Smooth muscle cell (in vitro differentiated cells): ENCODE measurements at regions not wholly inside any gene's neighbourhood (a gene's known extent, or its start where the extent isn't known, plus 50 kb on each side); places are given as distances from the start of the nearest gene placed in this dataset.

Experiments used
- DNase-seq: peaks from one replicate; lab custom pipeline; 2025; ENCODE audit not compliant: unreplicated experiment; lab: John Stamatoyannopoulos, UW
- H2AFZ ChIP-seq: fragments of 200-600 bp; sonication (generic); 2 replicates; pipeline ENCODE4 v1.6.0; 2016; ENCODE audit warnings: antibody characterized with exemption, low read depth, mild to moderate bottlenecking
- H3F3A ChIP-seq: fragments of 200-600 bp; sonication (generic); 2 replicates; pipeline ENCODE4 v1.6.0; 2017; ENCODE audit warnings: antibody characterized with exemption, low read depth
- H3K27ac ChIP-seq: fragments of 200-600 bp; sonication (generic); 2 replicates; pipeline ENCODE4 v1.5.1; 2016; ENCODE audit warnings: low read depth, mild to moderate bottlenecking
- H3K27me3 ChIP-seq: fragments of 200-600 bp; sonication (generic); 2 replicates; pipeline ENCODE4 v1.6.1; 2016; ENCODE audit warnings: low read depth, mild to moderate bottlenecking
- H3K36me3 ChIP-seq: fragments of 200-600 bp; sonication (generic); 2 replicates; pipeline ENCODE4 v1.5.1; 2016; ENCODE audit warnings: low read depth
- H3K4me1 ChIP-seq: fragments of 200-600 bp; sonication (generic); 2 replicates; pipeline ENCODE4 v1.5.1; 2016; ENCODE audit warnings: low read depth
- H3K4me2 ChIP-seq: fragments of 200-600 bp; sonication (generic); 2 replicates; pipeline ENCODE4 v1.6.0; 2016; ENCODE audit warnings: mild to moderate bottlenecking
- H3K4me3 ChIP-seq: fragments of 200-600 bp; sonication (generic); 2 replicates; pipeline ENCODE4 v1.5.1; 2016; ENCODE audit warnings: mild to moderate bottlenecking
- H3K79me2 ChIP-seq: fragments of 200-600 bp; sonication (generic); 2 replicates; pipeline ENCODE4 v1.6.0; 2016; ENCODE audit warnings: low read depth, mild to moderate bottlenecking
- H3K9ac ChIP-seq: fragments of 200-600 bp; sonication (generic); 2 replicates; pipeline ENCODE4 v1.6.0; 2016; ENCODE audit warnings: low read depth
- H3K9me3 ChIP-seq: fragments of 200-600 bp; sonication (generic); replicated peaks from 2 replicates; pipeline ENCODE4 v1.5.1; 2016; ENCODE audit warnings: low read depth
- H4K20me1 ChIP-seq: fragments of 200-600 bp; sonication (generic); 2 replicates; pipeline ENCODE4 v1.6.0; 2016; ENCODE audit warnings: low read depth
- WGBS: methylation state at CpG from one replicate; pipeline ENCODE4 v1.1.7; 2016; ENCODE audit warnings: low lambda C conversion rate; 5-methylcytosine and 5-hydroxymethylcytosine counted together
- TF ChIP-seq, protein P1 (sequence below): fragments of 200-600 bp; sonication (generic); IDR thresholded peaks from 2 replicates; pipeline ENCODE4 v1.5.1; 2017; ENCODE audit warnings: borderline replicate concordance, mild to moderate bottlenecking, antibody characterized with exemption; ENCODE audit not compliant: insufficient read depth, poor library complexity, severe bottlenecking

DNA sequence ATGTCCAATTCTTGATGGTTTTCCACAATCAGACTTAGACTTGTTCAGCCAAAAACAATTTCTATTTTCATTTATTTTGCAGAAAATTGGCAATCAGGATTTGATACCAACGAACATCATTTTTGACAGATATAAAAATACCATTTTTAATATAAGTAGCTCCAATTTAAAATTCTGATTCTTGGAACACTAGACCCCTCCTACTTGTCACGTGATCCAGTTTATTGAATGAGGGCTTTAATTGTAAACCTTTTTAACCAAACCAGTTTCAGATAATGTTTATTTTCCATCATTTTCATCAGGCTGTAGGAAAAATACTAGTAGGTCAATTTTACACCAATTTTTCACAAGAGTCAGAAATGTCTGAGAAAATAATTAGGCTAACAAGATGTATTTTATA is 607.2 kb upstream of the RGS18 start:
- 84% methylated on average over 2 of the region's 2 CpGs for WGBS
- no peak overlapping the region for H2AFZ ChIP-seq
- TF ChIP-seq, protein P1, sequence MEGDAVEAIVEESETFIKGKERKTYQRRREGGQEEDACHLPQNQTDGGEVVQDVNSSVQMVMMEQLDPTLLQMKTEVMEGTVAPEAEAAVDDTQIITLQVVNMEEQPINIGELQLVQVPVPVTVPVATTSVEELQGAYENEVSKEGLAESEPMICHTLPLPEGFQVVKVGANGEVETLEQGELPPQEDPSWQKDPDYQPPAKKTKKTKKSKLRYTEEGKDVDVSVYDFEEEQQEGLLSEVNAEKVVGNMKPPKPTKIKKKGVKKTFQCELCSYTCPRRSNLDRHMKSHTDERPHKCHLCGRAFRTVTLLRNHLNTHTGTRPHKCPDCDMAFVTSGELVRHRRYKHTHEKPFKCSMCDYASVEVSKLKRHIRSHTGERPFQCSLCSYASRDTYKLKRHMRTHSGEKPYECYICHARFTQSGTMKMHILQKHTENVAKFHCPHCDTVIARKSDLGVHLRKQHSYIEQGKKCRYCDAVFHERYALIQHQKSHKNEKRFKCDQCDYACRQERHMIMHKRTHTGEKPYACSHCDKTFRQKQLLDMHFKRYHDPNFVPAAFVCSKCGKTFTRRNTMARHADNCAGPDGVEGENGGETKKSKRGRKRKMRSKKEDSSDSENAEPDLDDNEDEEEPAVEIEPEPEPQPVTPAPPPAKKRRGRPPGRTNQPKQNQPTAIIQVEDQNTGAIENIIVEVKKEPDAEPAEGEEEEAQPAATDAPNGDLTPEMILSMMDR = no peak

DNA sequence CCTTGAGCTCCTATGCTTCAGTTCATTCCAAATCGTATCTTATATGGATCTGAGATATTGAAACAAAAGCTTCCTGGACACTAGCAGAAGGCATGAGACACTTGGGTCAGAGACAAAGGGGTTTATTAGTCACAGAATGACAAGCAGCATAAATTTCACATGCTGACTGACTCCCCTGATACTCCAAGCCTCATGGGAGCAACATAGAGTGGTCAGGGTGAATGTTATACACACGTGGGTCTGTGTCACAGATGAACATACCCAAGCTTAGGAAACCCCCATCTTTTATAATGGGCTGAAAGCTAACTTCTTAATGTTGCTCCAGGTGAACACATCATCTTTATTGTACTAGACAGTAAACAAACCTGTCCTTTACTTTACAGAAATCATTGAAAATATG is 599.9 kb upstream of the RGS18 start:
- WGBS = 70% methylated on average over 2 of the region's 2 CpGs
- no peaks in the 10 kb centered on the region for H3K27me3 ChIP-seq
- no peak for DNase-seq
- H3K36me3 ChIP-seq = no peaks in the 10 kb centered on the region
- no peak overlapping the region for H3K4me3 ChIP-seq
- no peaks in the 10 kb centered on the region for H3K79me2 ChIP-seq
- no peak overlapping the region for H3K27ac ChIP-seq
- no peaks in the 10 kb centered on the region for H4K20me1 ChIP-seq
- no peaks in the 10 kb centered on the region for H3K9me3 ChIP-seq
- H3K4me2 ChIP-seq = no peak overlapping the region
- no peaks in the 10 kb centered on the region for H3K4me1 ChIP-seq
- no peak overlapping the region for H2AFZ ChIP-seq
- H3F3A ChIP-seq = no peaks in the 10 kb centered on the region
- TF ChIP-seq, protein P1 = no peak
- H3K9ac ChIP-seq = no peak overlapping the region

More for the DNA sequence above, 607.2 kb upstream of the RGS18 start:
- no peaks in the 10 kb centered on the region for H3K36me3 ChIP-seq
- no peaks in the 10 kb centered on the region for H3F3A ChIP-seq
- no peaks in the 10 kb centered on the region for H3K79me2 ChIP-seq
- no peak overlapping the region for H3K4me3 ChIP-seq
- H3K4me1 ChIP-seq = no peaks in the 10 kb centered on the region
- no peaks in the 10 kb centered on the region for H3K27me3 ChIP-seq
- no peaks in the 10 kb centered on the region for H3K9me3 ChIP-seq
- H3K9ac ChIP-seq = no peak overlapping the region
- H3K4me2 ChIP-seq = no peak overlapping the region
- DNase-seq = no peak
- no peak overlapping the region for H3K27ac ChIP-seq
- H4K20me1 ChIP-seq = no peaks in the 10 kb centered on the region

GRCh38 chr1:191561276-191561675 is 597.0 kb upstream of the RGS18 start:
- no peaks in the 10 kb centered on the region for H3F3A ChIP-seq
- no peaks in the 10 kb centered on the region for H3K36me3 ChIP-seq
- no peak overlapping the region for H3K9ac ChIP-seq
- no peak for DNase-seq
- no peak overlapping the region for H3K4me2 ChIP-seq
- no peaks in the 10 kb centered on the region for H3K4me1 ChIP-seq
- no peaks in the 10 kb centered on the region for H3K79me2 ChIP-seq
- 78% methylated on average over 4 of the region's 4 CpGs for WGBS
- TF ChIP-seq, protein P1 = no peak
- no peaks in the 10 kb centered on the region for H3K27me3 ChIP-seq
- no peak overlapping the region for H2AFZ ChIP-seq
- no peaks in the 10 kb centered on the region for H4K20me1 ChIP-seq
- H3K4me3 ChIP-seq = no peak overlapping the region
- no peaks in the 10 kb centered on the region for H3K9me3 ChIP-seq
- no peak overlapping the region for H3K27ac ChIP-seq

DNA sequence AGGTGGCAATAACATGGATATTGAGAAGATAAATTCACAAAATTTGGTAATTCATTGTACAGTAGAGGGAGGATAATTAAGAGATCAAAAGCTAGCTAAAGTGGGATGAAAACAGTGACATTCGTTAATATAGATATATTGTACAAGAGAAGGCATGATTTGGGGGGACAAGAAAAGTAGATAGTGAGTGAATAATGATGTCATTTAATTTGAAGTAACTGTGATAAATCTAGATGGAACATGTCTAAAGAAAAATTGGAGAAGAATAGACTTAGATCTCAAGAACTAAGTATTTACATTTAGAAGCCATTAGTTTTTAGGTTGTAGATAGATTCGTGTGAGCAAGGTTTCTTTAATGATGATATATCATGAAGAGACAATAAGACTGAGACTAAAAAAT is 594.0 kb upstream of the RGS18 start:
- no peaks in the 10 kb centered on the region for H3F3A ChIP-seq
- no peak overlapping the region for H2AFZ ChIP-seq
- no peaks in the 10 kb centered on the region for H3K36me3 ChIP-seq
- no peaks in the 10 kb centered on the region for H4K20me1 ChIP-seq
- H3K9ac ChIP-seq = no peak overlapping the region
- H3K4me2 ChIP-seq = no peak overlapping the region
- H3K27ac ChIP-seq = no peak overlapping the region
- H3K9me3 ChIP-seq = no peaks in the 10 kb centered on the region
- no peaks in the 10 kb centered on the region for H3K79me2 ChIP-seq
- DNase-seq = no peak
- H3K27me3 ChIP-seq = no peaks in the 10 kb centered on the region
- TF ChIP-seq, protein P1 = no peak
- no peak overlapping the region for H3K4me3 ChIP-seq
- 89% methylated on average over 2 of the region's 2 CpGs for WGBS
- H3K4me1 ChIP-seq = no peaks in the 10 kb centered on the region
